Erythroblast (primary cell): ENCODE measurements at regions not wholly inside any gene's neighbourhood (a gene's known extent, or its start where the extent isn't known, plus 50 kb on each side); places are given as distances from the start of the nearest gene placed in this dataset.

ENCODE experiments used
- GATA1 ChIP-seq: IDR thresholded peaks from 2 replicates; pipeline ENCODE4 v1.6.1; 2011; ENCODE audit warnings: low read depth, mild to moderate bottlenecking, control low read depth, low read length, moderate library complexity
- POLR2A ChIP-seq: IDR thresholded peaks from 2 replicates; pipeline ENCODE4 v1.6.1; 2011; ENCODE audit warnings: mild to moderate bottlenecking, low read length

DNA sequence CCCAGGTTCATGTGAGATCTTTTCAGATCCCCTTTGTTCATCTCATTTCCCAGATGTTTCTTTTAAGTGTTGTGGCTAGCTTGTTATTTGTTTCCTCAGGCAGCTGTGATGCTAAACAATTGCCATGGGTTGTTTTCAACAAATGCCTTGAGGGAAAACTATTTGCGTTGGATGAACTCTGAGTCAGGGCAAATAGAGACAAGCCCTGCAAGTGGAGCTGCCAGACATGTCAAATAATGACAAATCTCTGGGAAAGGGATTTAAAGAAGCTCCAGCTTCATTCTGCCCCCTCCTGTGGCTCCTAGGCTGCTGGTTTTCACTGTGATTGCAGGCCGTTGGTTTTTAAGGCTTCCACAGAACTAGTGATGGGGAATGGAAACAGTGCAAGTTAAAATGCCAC is 272.4 kb upstream of the SP8 start:
- TF ChIP-seq POLR2A (no peak), GATA1 (no peak)
